ENCODE measurements at regions not wholly inside any gene's neighbourhood (a gene's known extent, or its start where the extent isn't known, plus 50 kb on each side); places are given as distances from the start of the nearest gene placed in this dataset.

GRCh38 chr14:65880507-65880906, 468.0 kb downstream of the FUT8 start:
- H3K79me2 ChIP-seq (ENCODE audit: insufficient read depth, low read length), result no peaks in the 10 kb centered on the region
- no peaks in the 10 kb centered on the region for H3K36me3 ChIP-seq (ENCODE audit: low read length)
- no peak overlapping the region for H2AFZ ChIP-seq (ENCODE audit: low read depth, low read length, severe bottlenecking)
- H3F3A ChIP-seq (ENCODE audit: insufficient read depth), result no peaks in the 10 kb centered on the region
- no peak overlapping the region for H3K4me3 ChIP-seq (ENCODE audit: insufficient read depth, low read length, poor library complexity, severe bottlenecking)
- no peaks in the 10 kb centered on the region for H3K9me2 ChIP-seq (replicated peaks; ENCODE audit: insufficient read depth, low read length)
- TF ChIP-seq CTCF (IDR thresholded peaks at IDR 0.05; ENCODE audit: insufficient read depth, low read length, poor library complexity, severe bottlenecking) (no peak), EZH2phosphoT487 (conservative IDR thresholded peaks at IDR 0.05; ENCODE audit: low read length) (no peak)
- H3K27ac ChIP-seq (ENCODE audit: low read depth, low read length), result no peak overlapping the region
- H3K4me2 ChIP-seq (ENCODE audit: low read depth, low read length, poor library complexity, severe bottlenecking), result no peak overlapping the region
- no peaks in the 10 kb centered on the region for H3K9me3 ChIP-seq (ENCODE audit: insufficient read depth, low read length)
- no peak overlapping the region for H3K9ac ChIP-seq (ENCODE audit: low read length)
- no peaks in the 10 kb centered on the region for H4K20me1 ChIP-seq (ENCODE audit: low read depth, low read length)
- H3K27me3 ChIP-seq (ENCODE audit: low read length), result no peaks in the 10 kb centered on the region

GRCh38 chr14:65881642-65882041, 469.1 kb downstream of the FUT8 start:
- no peak for TF ChIP-seq CTCF (IDR thresholded peaks at IDR 0.05; ENCODE audit: insufficient read depth, low read length, poor library complexity, severe bottlenecking)
- no peak for TF ChIP-seq EZH2phosphoT487 (conservative IDR thresholded peaks at IDR 0.05; ENCODE audit: low read length)

GRCh38 chr14:65888677-65889076, 476.1 kb downstream of the FUT8 start:
- H3K27ac ChIP-seq (ENCODE audit: low read depth, low read length), result no peak overlapping the region
- H3K79me2 ChIP-seq (ENCODE audit: insufficient read depth, low read length), result no peaks in the 10 kb centered on the region
- H3K9me2 ChIP-seq (replicated peaks; ENCODE audit: insufficient read depth, low read length), result no peaks in the 10 kb centered on the region
- H3K27me3 ChIP-seq (ENCODE audit: low read length), result no peaks in the 10 kb centered on the region
- H2AFZ ChIP-seq (ENCODE audit: low read depth, low read length, severe bottlenecking), result no peak overlapping the region
- H3K4me3 ChIP-seq (ENCODE audit: insufficient read depth, low read length, poor library complexity, severe bottlenecking), result no peak overlapping the region
- TF ChIP-seq EZH2phosphoT487 (conservative IDR thresholded peaks at IDR 0.05; ENCODE audit: low read length), result no peak
- TF ChIP-seq CTCF (IDR thresholded peaks at IDR 0.05; ENCODE audit: insufficient read depth, low read length, poor library complexity, severe bottlenecking), result no peak
- no peak overlapping the region for H3K4me2 ChIP-seq (ENCODE audit: low read depth, low read length, poor library complexity, severe bottlenecking)
- H4K20me1 ChIP-seq (ENCODE audit: low read depth, low read length), result no peaks in the 10 kb centered on the region
- H3F3A ChIP-seq (ENCODE audit: insufficient read depth), result no peaks in the 10 kb centered on the region
- no peaks in the 10 kb centered on the region for H3K36me3 ChIP-seq (ENCODE audit: low read length)
- H3K9ac ChIP-seq (ENCODE audit: low read length), result no peak overlapping the region
- no peaks in the 10 kb centered on the region for H3K9me3 ChIP-seq (ENCODE audit: insufficient read depth, low read length)

More at GRCh38 chr14:65881642-65882041, 469.1 kb downstream of the FUT8 start:
- Histone ChIP-seq H3K36me3 (ENCODE audit: low read length) (no peaks in the 10 kb centered on the region), H3K9ac (ENCODE audit: low read length) (no peak overlapping the region), H3F3A (ENCODE audit: insufficient read depth) (no peaks in the 10 kb centered on the region), H4K20me1 (ENCODE audit: low read depth, low read length) (no peaks in the 10 kb centered on the region), H2AFZ (ENCODE audit: low read depth, low read length, severe bottlenecking) (no peak overlapping the region), H3K27ac (ENCODE audit: low read depth, low read length) (no peak overlapping the region), H3K79me2 (ENCODE audit: insufficient read depth, low read length) (no peaks in the 10 kb centered on the region), H3K4me2 (ENCODE audit: low read depth, low read length, poor library complexity, severe bottlenecking) (no peak overlapping the region), H3K9me2 (replicated peaks; ENCODE audit: insufficient read depth, low read length) (no peaks in the 10 kb centered on the region), H3K4me3 (ENCODE audit: insufficient read depth, low read length, poor library complexity, severe bottlenecking) (no peak overlapping the region), H3K27me3 (ENCODE audit: low read length) (no peaks in the 10 kb centered on the region), H3K9me3 (ENCODE audit: insufficient read depth, low read length) (no peaks in the 10 kb centered on the region)

Measured in SU-DHL-6 (cell line).